SK-N-SH (cell line): ENCODE measurements at regions not wholly inside any gene's neighbourhood (a gene's known extent, or its start where the extent isn't known, plus 50 kb on each side); places are given as distances from the start of the nearest gene placed in this dataset.

ENCODE experiments used
- CTCF ChIA-PET: fragments of 300-600, 350-600 bp; formaldehyde crosslinking; extraction: SDS; loops from one replicate; lab custom pipeline; 2021; lab: Yijun Ruan, JAX
- POLR2A ChIA-PET: fragments of 350-600 bp; sonication (Branson Sonifier 250); formaldehyde crosslinking; extraction: SDS; loops from one replicate; lab custom pipeline; 2020; ENCODE audit warnings: antibody characterized with exemption, inconsistent platforms; lab: Yijun Ruan, JAX
- DNase-seq: peaks from one replicate; pipeline ENCODE4 v3.0.0; 2012
- H2AFZ ChIP-seq: fragments of 200-600 bp; sonication (generic); 2 replicates; pipeline ENCODE4 v1.8.1; 2016; ENCODE audit warnings: antibody characterized with exemption, mild to moderate bottlenecking, low read depth
- H3F3A ChIP-seq: fragments of 200-600 bp; sonication (generic); replicated peaks from 2 replicates; pipeline ENCODE3; 2016; ENCODE audit warnings: antibody characterized with exemption, mild to moderate bottlenecking; ENCODE audit not compliant: insufficient read depth
- H3K27ac ChIP-seq, 2 experiments: fragments of 200-500 bp in 1 of 2; fragments of 200-600 bp in 1 of 2; sonication (Bioruptor generic) in 1 of 2; sonication (generic), shearing (Covaris generic) in 1 of 2; 2 replicates each; pipeline versions ENCODE4 v1.5.1 to v1.6.1; 2014 to 2016; ENCODE audit warnings: low read depth in 2 of 2, inconsistent platforms in 1 of 2, low read length in 1 of 2, mild to moderate bottlenecking in 1 of 2, mixed read lengths in 1 of 2
- H3K27me3 ChIP-seq: fragments of 200-600 bp; sonication (generic), shearing (Covaris generic); 2 replicates; pipeline ENCODE4 v1.6.1; 2016; ENCODE audit warnings: mixed run types; ENCODE audit not compliant: insufficient read depth
- H3K36me3 ChIP-seq, 2 experiments: fragments of 200-500 bp in 1 of 2; fragments of 200-600 bp in 1 of 2; sonication (Bioruptor generic) in 1 of 2; sonication (generic) in 1 of 2; replicated peaks in 1 of 2; 2 replicates each; pipeline versions ENCODE3 to v1.5.1; 2014 to 2016; ENCODE audit warnings: low read length in 1 of 2, mild to moderate bottlenecking in 1 of 2; ENCODE audit not compliant: insufficient read depth in 2 of 2, control insufficient read depth in 1 of 2
- H3K4me1 ChIP-seq, 2 experiments: fragments of 200-500 bp in 1 of 2; fragments of 200-600 bp in 1 of 2; sonication (Bioruptor generic) in 1 of 2; sonication (generic), shearing (Covaris generic) in 1 of 2; 2 replicates each; pipeline versions ENCODE4 v1.5.1 to v1.6.1; 2014 to 2016; ENCODE audit warnings: low read depth in 1 of 2, low read length in 1 of 2, mixed run types in 1 of 2; ENCODE audit not compliant: insufficient read depth in 2 of 2, control insufficient read depth in 1 of 2
- H3K4me2 ChIP-seq: fragments of 200-600 bp; sonication (generic), shearing (Covaris generic); 2 replicates; pipeline ENCODE4 v1.6.1; 2017; ENCODE audit warnings: mixed run types
- H3K4me3 ChIP-seq, 2 experiments: fragments of 200-500 bp in 1 of 2; fragments of 200-600 bp in 1 of 2; sonication (Bioruptor generic) in 1 of 2; sonication (generic), shearing (Covaris generic) in 1 of 2; 2 replicates each; pipeline versions ENCODE4 v1.5.1 to v1.8.1; 2014 to 2016; ENCODE audit warnings: low read depth in 2 of 2, inconsistent platforms in 1 of 2, low read length in 1 of 2, mild to moderate bottlenecking in 1 of 2, mixed read lengths in 1 of 2, moderate library complexity in 1 of 2
- H3K79me2 ChIP-seq: fragments of 200-600 bp; sonication (generic); 2 replicates; pipeline ENCODE4 v1.8.1; 2017; ENCODE audit warnings: mild to moderate bottlenecking; ENCODE audit not compliant: insufficient read depth
- H3K9ac ChIP-seq: fragments of 200-600 bp; sonication (generic); 2 replicates; pipeline ENCODE4 v1.6.1; 2017; ENCODE audit warnings: mixed run types
- H3K9me2 ChIP-seq: fragments of 200-600 bp; sonication (generic); 2 replicates; pipeline ENCODE4 v1.6.1; 2017; ENCODE audit warnings: mixed run types
- H3K9me3 ChIP-seq: fragments of 200-600 bp; sonication (generic); 2 replicates; pipeline ENCODE4 v1.6.1; 2017; ENCODE audit warnings: mixed run types, mild to moderate bottlenecking, moderate library complexity
- H4K20me1 ChIP-seq: fragments of 200-600 bp; sonication (generic); 2 replicates; pipeline ENCODE4 v1.6.1; 2017; ENCODE audit warnings: mild to moderate bottlenecking, mixed run types; ENCODE audit not compliant: insufficient read depth
- CHD2 ChIP-seq: fragments of 150-350 bp; IDR thresholded peaks from 2 replicates; pipeline ENCODE4 v1.6.1; 2018; ENCODE audit warnings: low read length; ENCODE audit not compliant: partially characterized antibody
- CTCF ChIP-seq: fragments of 200-600 bp; sonication (generic); IDR thresholded peaks from 2 replicates; pipeline ENCODE4 v1.6.1; 2017; ENCODE audit warnings: antibody characterized with exemption, mild to moderate bottlenecking, moderate library complexity
- EP300 ChIP-seq, 2 experiments: IDR thresholded peaks; 2 replicates each; pipeline versions ENCODE4 v1.4.0 to v1.6.1; 2012; ENCODE audit warnings: borderline replicate concordance in 1 of 2, low read depth in 1 of 2, low read length in 1 of 2
- FOSL2 ChIP-seq: IDR thresholded peaks from 2 replicates; pipeline ENCODE4 v1.4.0; 2012; ENCODE audit warnings: low read depth, mild to moderate bottlenecking, moderate library complexity, borderline replicate concordance
- GATA2 ChIP-seq: sonication (generic); formaldehyde crosslinking; IDR thresholded peaks from 2 replicates; pipeline ENCODE4 v1.5.0; 2020; ENCODE audit warnings: mild to moderate bottlenecking, missing genetic modification reagents
- IRF3 ChIP-seq: fragments of 150-350 bp; IDR thresholded peaks from 2 replicates; pipeline ENCODE4 v1.6.1; 2016; ENCODE audit warnings: mild to moderate bottlenecking, low read depth, low read length
- JUND ChIP-seq: IDR thresholded peaks from 2 replicates; pipeline ENCODE4 v1.4.0; 2012
- MEF2A ChIP-seq: IDR thresholded peaks from 2 replicates; pipeline ENCODE4 v1.4.0; 2012; ENCODE audit warnings: low read depth, borderline replicate concordance
- NRF1 ChIP-seq: IDR thresholded peaks from 2 replicates; pipeline ENCODE4 v1.6.1; 2012; ENCODE audit warnings: low read depth, mild to moderate bottlenecking, low read length
- PBX3 ChIP-seq: IDR thresholded peaks from 2 replicates; pipeline ENCODE4; 2012
- POLR2AphosphoS5 ChIP-seq: IDR thresholded peaks from 2 replicates; pipeline ENCODE4 v1.6.1; 2012; ENCODE audit warnings: low read depth, low read length
- RAD21 ChIP-seq: IDR thresholded peaks from 2 replicates; pipeline ENCODE4 v1.6.1; 2012; ENCODE audit warnings: mild to moderate bottlenecking, low read length
- RCOR1 ChIP-seq: fragments of 150-350 bp; IDR thresholded peaks from 2 replicates; pipeline ENCODE4 v1.6.1; 2017; ENCODE audit warnings: antibody characterized with exemption, low read length
- TCF12 ChIP-seq: IDR thresholded peaks from 2 replicates; pipeline ENCODE4 v1.4.0; 2012
- TEAD4 ChIP-seq: IDR thresholded peaks from 2 replicates; pipeline ENCODE4 v1.4.0; 2012; ENCODE audit warnings: mild to moderate bottlenecking, borderline replicate concordance; ENCODE audit not compliant: insufficient read depth
- YY1 ChIP-seq: IDR thresholded peaks from 2 replicates; pipeline ENCODE4 v1.4.0; 2012; ENCODE audit warnings: low read depth, mild to moderate bottlenecking
- WGBS: methylation state at CpG from one replicate; pipeline ENCODE4 v1.1.6; 2017; ENCODE audit warnings: low lambda C conversion rate; 5-methylcytosine and 5-hydroxymethylcytosine counted together
- TF ChIP-seq, protein P1 (sequence below): IDR thresholded peaks from 2 replicates; pipeline ENCODE4 v1.4.0; 2012; ENCODE audit warnings: low read depth
- TF ChIP-seq, protein P2 (sequence below): IDR thresholded peaks from 2 replicates; pipeline ENCODE4 v1.4.0; 2012; ENCODE audit warnings: low read depth, borderline replicate concordance
- TF ChIP-seq, protein P3 (sequence below): IDR thresholded peaks from 2 replicates; pipeline ENCODE4 v1.6.1; 2012; ENCODE audit warnings: mild to moderate bottlenecking, low read depth, low read length, moderate library complexity

- ChIA-PET POLR2A (no interaction called here), CTCF (interaction anchor here (1.0 kb wide), 1 partner anchor 58 kb away, joined by 3 read pairs; no protein-coding TSS in a partner anchor)
- no peak overlapping the region for H3K9ac ChIP-seq
- H2AFZ ChIP-seq: no peak overlapping the region
- H3K4me1 ChIP-seq: no peaks in the 10 kb centered on the region
- H4K20me1 ChIP-seq: no peaks in the 10 kb centered on the region
- no peaks in the 10 kb centered on the region for H3K79me2 ChIP-seq
- no peak for DNase-seq
- TF ChIP-seq CTCF (no peak), JUND (0 out of 2 replicates have a peak, but pooled peaks have one; percentile 32), TCF12 (peak; percentile 81), FOSL2 (peak; percentile 53; the same call in 1 of the 2 replicates), PBX3 (peak; percentile 72)
- WGBS: 72% methylated on average over 4 of the region's 4 CpGs
- no peaks in the 10 kb centered on the region for H3K27me3 ChIP-seq
- no peaks in the 10 kb centered on the region for H3K36me3 ChIP-seq
- no peak overlapping the region for H3K4me3 ChIP-seq
- H3K4me2 ChIP-seq: no peak overlapping the region
- H3K9me2 ChIP-seq: no peaks in the 10 kb centered on the region
- H3F3A ChIP-seq: no peaks in the 10 kb centered on the region
- H3K27ac ChIP-seq: no peak overlapping the region
- no peaks in the 10 kb centered on the region for H3K9me3 ChIP-seq
These were observed 84.3 kb downstream of the EXTL2 start for GRCh38 chr1:100810360-100810759.

DNA sequence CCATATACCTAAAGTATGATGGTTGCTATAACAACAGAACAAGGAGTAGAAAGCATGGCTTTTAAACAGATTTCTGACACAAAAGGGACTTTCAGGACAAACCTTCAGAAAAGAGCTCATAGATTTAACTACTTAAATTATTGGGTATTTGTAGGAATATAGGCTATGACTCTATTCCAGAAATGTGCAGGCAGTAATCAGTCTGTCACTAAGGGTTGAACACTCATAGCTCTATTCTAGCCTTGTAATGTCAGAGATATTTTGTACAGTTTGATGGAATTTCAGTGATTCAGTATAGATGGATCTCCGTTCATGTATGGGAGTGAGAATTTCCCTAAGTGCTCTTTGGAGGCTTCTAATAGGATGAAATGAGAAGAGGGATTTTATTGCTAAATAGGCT lies 82.8 kb downstream of the EXTL2 start:
- no peaks in the 10 kb centered on the region for H3K27me3 ChIP-seq
- no peak overlapping the region for H3K27ac ChIP-seq
- H3K36me3 ChIP-seq: no peaks in the 10 kb centered on the region
- DNase-seq: no peak
- no peaks in the 10 kb centered on the region for H3K9me2 ChIP-seq
- no peaks in the 10 kb centered on the region for H3K4me1 ChIP-seq
- H3K9ac ChIP-seq: no peak overlapping the region
- H3F3A ChIP-seq: no peaks in the 10 kb centered on the region
- H3K4me2 ChIP-seq: no peak overlapping the region
- ChIA-PET POLR2A (no interaction called here), CTCF (no interaction called here)
- no peak overlapping the region for H2AFZ ChIP-seq
- H4K20me1 ChIP-seq: no peaks in the 10 kb centered on the region
- H3K79me2 ChIP-seq: no peaks in the 10 kb centered on the region
- H3K9me3 ChIP-seq: no peaks in the 10 kb centered on the region
- H3K4me3 ChIP-seq: no peak overlapping the region
- 52% methylated on average over 1 of the region's 1 CpG for WGBS
- TF ChIP-seq, protein P1, sequence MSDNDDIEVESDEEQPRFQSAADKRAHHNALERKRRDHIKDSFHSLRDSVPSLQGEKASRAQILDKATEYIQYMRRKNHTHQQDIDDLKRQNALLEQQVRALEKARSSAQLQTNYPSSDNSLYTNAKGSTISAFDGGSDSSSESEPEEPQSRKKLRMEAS: no peak
- TF ChIP-seq POLR2AphosphoS5: no peak
- TF ChIP-seq RAD21: no peak
- TF ChIP-seq IRF3: no peak
- no peak for TF ChIP-seq EP300 (IDR thresholded peaks at IDR 0.05; ENCODE audit: borderline replicate concordance in 1 of 2, low read depth in 1 of 2, low read length in 1 of 2)
- no peak for TF ChIP-seq CHD2
- no peak for TF ChIP-seq NRF1
- TF ChIP-seq, protein P2, sequence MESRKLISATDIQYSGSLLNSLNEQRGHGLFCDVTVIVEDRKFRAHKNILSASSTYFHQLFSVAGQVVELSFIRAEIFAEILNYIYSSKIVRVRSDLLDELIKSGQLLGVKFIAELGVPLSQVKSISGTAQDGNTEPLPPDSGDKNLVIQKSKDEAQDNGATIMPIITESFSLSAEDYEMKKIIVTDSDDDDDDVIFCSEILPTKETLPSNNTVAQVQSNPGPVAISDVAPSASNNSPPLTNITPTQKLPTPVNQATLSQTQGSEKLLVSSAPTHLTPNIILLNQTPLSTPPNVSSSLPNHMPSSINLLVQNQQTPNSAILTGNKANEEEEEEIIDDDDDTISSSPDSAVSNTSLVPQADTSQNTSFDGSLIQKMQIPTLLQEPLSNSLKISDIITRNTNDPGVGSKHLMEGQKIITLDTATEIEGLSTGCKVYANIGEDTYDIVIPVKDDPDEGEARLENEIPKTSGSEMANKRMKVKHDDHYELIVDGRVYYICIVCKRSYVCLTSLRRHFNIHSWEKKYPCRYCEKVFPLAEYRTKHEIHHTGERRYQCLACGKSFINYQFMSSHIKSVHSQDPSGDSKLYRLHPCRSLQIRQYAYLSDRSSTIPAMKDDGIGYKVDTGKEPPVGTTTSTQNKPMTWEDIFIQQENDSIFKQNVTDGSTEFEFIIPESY: no peak
- no peak for TF ChIP-seq GATA2
- no peak for TF ChIP-seq YY1
- no peak for TF ChIP-seq MEF2A
- TF ChIP-seq, protein P3, sequence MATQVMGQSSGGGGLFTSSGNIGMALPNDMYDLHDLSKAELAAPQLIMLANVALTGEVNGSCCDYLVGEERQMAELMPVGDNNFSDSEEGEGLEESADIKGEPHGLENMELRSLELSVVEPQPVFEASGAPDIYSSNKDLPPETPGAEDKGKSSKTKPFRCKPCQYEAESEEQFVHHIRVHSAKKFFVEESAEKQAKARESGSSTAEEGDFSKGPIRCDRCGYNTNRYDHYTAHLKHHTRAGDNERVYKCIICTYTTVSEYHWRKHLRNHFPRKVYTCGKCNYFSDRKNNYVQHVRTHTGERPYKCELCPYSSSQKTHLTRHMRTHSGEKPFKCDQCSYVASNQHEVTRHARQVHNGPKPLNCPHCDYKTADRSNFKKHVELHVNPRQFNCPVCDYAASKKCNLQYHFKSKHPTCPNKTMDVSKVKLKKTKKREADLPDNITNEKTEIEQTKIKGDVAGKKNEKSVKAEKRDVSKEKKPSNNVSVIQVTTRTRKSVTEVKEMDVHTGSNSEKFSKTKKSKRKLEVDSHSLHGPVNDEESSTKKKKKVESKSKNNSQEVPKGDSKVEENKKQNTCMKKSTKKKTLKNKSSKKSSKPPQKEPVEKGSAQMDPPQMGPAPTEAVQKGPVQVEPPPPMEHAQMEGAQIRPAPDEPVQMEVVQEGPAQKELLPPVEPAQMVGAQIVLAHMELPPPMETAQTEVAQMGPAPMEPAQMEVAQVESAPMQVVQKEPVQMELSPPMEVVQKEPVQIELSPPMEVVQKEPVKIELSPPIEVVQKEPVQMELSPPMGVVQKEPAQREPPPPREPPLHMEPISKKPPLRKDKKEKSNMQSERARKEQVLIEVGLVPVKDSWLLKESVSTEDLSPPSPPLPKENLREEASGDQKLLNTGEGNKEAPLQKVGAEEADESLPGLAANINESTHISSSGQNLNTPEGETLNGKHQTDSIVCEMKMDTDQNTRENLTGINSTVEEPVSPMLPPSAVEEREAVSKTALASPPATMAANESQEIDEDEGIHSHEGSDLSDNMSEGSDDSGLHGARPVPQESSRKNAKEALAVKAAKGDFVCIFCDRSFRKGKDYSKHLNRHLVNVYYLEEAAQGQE: no peak
- no peak for TF ChIP-seq RCOR1
- TF ChIP-seq TEAD4: no peak
- TF ChIP-seq FOSL2: no peak
